LNCaP clone FGC (cell line): ENCODE measurements at regions not wholly inside any gene's neighbourhood (a gene's known extent, or its start where the extent isn't known, plus 50 kb on each side); places are given as distances from the start of the nearest gene placed in this dataset.

Experiments
- DNase-seq: peaks from one replicate; pipeline ENCODE4 v3.0.0-alpha.2; 2011; ENCODE audit warnings: low read depth
- H3K4me3 ChIP-seq: 2 replicates; pipeline ENCODE4 v1.5.1; 2011; ENCODE audit warnings: mild to moderate bottlenecking, low read depth, low read length, control low read depth
- CTCF ChIP-seq: IDR thresholded peaks from 2 replicates; pipeline ENCODE4 v1.5.1; 2012; ENCODE audit warnings: mild to moderate bottlenecking; ENCODE audit not compliant: control insufficient read depth, insufficient read depth; ENCODE audit errors: extremely low read depth

- H3K4me3 ChIP-seq: no peak overlapping the region
- no peak for TF ChIP-seq CTCF
- DNase-seq: peak; percentile 82
Observed at GRCh38 chr3:59654123-59654479, 604.3 kb upstream of the CFAP20DC start.

DNA sequence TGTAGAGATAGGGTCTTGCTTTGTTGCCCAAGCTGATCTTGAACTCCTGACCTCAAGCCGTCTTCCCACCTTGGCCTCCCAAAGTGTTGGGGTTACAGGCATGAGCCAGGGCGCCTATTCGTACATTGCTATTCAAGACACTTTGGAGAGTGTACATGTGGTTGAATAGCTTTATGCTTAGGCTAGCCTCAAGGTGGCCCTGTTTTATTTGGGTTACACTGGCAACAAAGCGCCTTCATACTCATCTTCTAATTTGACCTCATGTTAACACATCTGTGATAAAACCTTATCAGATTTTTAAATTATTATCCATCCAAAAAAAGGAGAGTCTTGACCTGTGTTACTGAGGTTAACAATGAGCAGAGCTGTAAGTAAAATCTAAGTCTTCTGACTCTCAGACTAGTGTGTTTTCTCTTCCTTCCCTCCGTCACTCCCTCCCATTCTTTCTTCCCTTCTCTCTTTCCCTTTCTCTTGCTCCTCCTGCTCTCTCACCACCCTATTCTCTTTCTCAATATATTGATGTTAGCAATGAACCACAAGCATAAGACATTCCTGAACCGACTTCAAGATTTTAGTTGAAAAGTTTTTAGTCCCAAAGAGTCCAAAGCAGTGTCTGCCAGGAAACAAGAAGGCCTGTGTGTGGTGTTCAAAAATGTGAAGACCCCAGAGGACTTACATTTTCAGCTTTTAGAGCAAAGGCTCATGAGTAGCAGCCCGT lies 603.7 kb upstream of the CFAP20DC start:
- H3K4me3 ChIP-seq: no peak overlapping the region
- peak; percentile 20; the same call in 1 of the 2 replicates for TF ChIP-seq CTCF
- no peak for DNase-seq

- no peak for TF ChIP-seq CTCF
- H3K4me3 ChIP-seq: no peak overlapping the region
- no peak for DNase-seq
Observed at GRCh38 chr3:59644479-59645402, 594.9 kb upstream of the CFAP20DC start.

- no peak for TF ChIP-seq CTCF
Observed at GRCh38 chr3:59641169-59641899, 591.5 kb upstream of the CFAP20DC start.

DNA sequence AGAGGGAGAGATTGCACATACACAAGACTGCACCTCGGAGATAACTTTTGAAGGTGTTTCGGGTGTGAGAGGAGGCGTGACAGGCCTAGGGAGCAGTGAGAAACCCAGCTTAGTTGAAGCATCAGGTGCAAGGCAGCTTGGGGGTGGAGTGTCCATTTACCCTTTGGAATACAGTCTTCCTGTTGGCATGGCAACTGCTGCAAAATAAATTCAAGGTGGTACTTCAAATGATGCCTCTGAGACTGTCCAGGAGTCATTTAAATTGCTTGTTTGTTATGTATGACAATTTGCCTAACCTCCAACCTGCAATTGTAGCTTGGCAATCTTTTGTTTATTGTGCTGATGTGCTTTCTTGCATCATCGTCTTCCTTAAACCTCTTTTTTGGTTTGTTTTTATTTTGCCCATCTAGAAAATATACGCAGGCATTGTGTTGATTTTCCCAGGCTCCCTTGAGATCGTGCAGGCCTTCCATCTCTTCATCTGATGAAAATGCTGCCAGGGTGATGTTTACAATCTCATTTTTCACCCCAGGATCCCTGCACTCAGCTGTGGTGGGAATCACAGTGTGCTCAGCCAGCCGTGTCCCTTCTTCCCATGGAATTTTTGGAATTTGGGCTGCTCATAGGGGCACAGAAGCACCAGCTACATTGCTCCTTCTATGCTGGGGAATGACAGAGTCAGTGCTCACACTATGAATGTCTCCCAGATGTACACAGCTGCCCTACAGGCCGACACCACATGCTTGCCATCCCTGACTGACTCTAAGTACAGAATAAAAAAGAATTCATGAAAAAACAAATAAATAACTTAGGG lies 583.1 kb upstream of the CFAP20DC start:
- H3K4me3 ChIP-seq: no peak overlapping the region
- TF ChIP-seq CTCF: no peak
- no peak for DNase-seq

More at GRCh38 chr3:59641169-59641899, 591.5 kb upstream of the CFAP20DC start:
- H3K4me3 ChIP-seq: no peak overlapping the region
- no peak for DNase-seq

DNA sequence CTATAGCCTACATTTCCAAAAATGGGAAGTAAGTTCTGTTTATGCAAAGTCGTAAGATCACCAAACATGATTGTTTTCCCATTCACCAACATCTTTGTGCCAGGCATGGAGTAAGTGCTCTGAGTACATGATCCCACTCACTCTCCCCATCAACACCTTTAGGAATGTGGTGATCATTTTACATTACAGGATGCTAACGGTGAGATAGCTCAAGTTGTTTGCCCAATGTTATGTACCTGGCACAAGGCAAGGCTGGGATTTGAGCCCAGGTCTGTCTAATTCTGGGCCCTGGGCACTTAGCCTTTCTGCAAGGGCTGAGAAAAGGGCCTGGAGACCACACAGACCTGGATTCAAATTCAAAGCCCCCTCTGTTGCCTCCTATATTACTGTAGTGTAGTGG lies 581.7 kb upstream of the CFAP20DC start:
- no peak for DNase-seq
- H3K4me3 ChIP-seq: no peak overlapping the region
- TF ChIP-seq CTCF: no peak
